WTC11 (cell line): ENCODE measurements at regions not wholly inside any gene's neighbourhood (a gene's known extent, or its start where the extent isn't known, plus 50 kb on each side); places are given as distances from the start of the nearest gene placed in this dataset.

ENCODE experiments used
- ATAC-seq: fragments of 200-7000 bp; cut with Tn5 transposase; 2 replicates; pipeline ENCODE4 v1.10.0; 2021; ENCODE audit warnings: mild to moderate bottlenecking, moderate library complexity
- CTCF ChIA-PET: fragments of 300-600 bp; sonication (Branson Sonifier 250); formaldehyde crosslinking; loops from one replicate; lab custom pipeline; 2021; ENCODE audit warnings: antibody characterized with exemption; lab: Charles Lee
- POLR2A ChIA-PET: fragments of 350-600 bp; sonication (Branson Sonifier 250); formaldehyde crosslinking; loops from one replicate; lab custom pipeline; 2021; ENCODE audit warnings: antibody characterized with exemption; lab: Charles Lee
- DNase-seq: peaks from one replicate; pipeline ENCODE4 v3.0.0; 2021; ENCODE audit warnings: low spot score
- H3K27ac Mint-ChIP-seq: 2 replicates; pipeline ENCODE4 v1.8.0; 2021; ENCODE audit warnings: mixed read lengths
- H3K27me3 Mint-ChIP-seq: 2 replicates; pipeline ENCODE4 v1.8.0; 2021; ENCODE audit warnings: low read depth, mild to moderate bottlenecking, moderate library complexity, mixed read lengths
- H3K36me3 Mint-ChIP-seq: 2 replicates; pipeline ENCODE4 v1.8.0; 2021; ENCODE audit warnings: mixed read lengths
- H3K4me1 Mint-ChIP-seq: 2 replicates; pipeline ENCODE4 v1.8.0; 2022; ENCODE audit warnings: mixed read lengths
- H3K4me3 Mint-ChIP-seq: 2 replicates; pipeline ENCODE4 v1.8.0; 2021; ENCODE audit warnings: mild to moderate bottlenecking, moderate library complexity, mixed read lengths
- H3K9me3 Mint-ChIP-seq: 2 replicates; pipeline ENCODE4 v1.8.0; 2021; ENCODE audit warnings: mixed read lengths
- ELF4 ChIP-seq: sonication (generic); formaldehyde crosslinking; IDR thresholded peaks from 2 replicates; pipeline ENCODE4 v1.8.1; 2022; ENCODE audit warnings: low read depth, mild to moderate bottlenecking, moderate library complexity, missing genetic modification reagents
- SP1 ChIP-seq: sonication (generic); formaldehyde crosslinking; conservative IDR thresholded peaks from 2 replicates; pipeline ENCODE4 v1.8.1; 2022; ENCODE audit warnings: missing genetic modification reagents
- TCF7 ChIP-seq: sonication (generic); formaldehyde crosslinking; IDR thresholded peaks from 2 replicates; pipeline ENCODE4 v1.8.0; 2022; ENCODE audit warnings: mild to moderate bottlenecking, low read depth, missing genetic modification reagents, moderate library complexity
- TEAD1 ChIP-seq: sonication (generic); formaldehyde crosslinking; IDR thresholded peaks from 2 replicates; pipeline ENCODE4 v1.8.0; 2022; ENCODE audit warnings: mild to moderate bottlenecking, missing genetic modification reagents
- TEAD4 ChIP-seq: sonication (generic); formaldehyde crosslinking; IDR thresholded peaks from 2 replicates; pipeline ENCODE4 v1.8.0; 2022; ENCODE audit warnings: mild to moderate bottlenecking, missing genetic modification reagents
- ZNF416 ChIP-seq: fragments of 250-450 bp; sonication (Bioruptor Pico); IDR thresholded peaks from 2 replicates; pipeline ENCODE4 v1.9.0; 2021; ENCODE audit warnings: mild to moderate bottlenecking, inconsistent platforms
- TF ChIP-seq, protein P1 (sequence below): fragments of 250-450 bp; sonication (Bioruptor Pico); IDR thresholded peaks from 2 replicates; pipeline ENCODE4 v1.9.0; 2021; ENCODE audit warnings: mild to moderate bottlenecking
- TF ChIP-seq, protein P2 (sequence below): sonication (generic); formaldehyde crosslinking; conservative IDR thresholded peaks from 2 replicates; pipeline ENCODE4 v1.8.1; 2023; ENCODE audit warnings: mild to moderate bottlenecking, low read depth, missing genetic modification reagents, moderate library complexity
- TF ChIP-seq, protein P3 (sequence below): sonication (generic); formaldehyde crosslinking; IDR thresholded peaks from 2 replicates; pipeline ENCODE4 v1.8.0; 2022; ENCODE audit warnings: missing genetic modification reagents
- TF ChIP-seq, protein P4 (sequence below): sonication (generic); formaldehyde crosslinking; IDR thresholded peaks from 2 replicates; pipeline ENCODE4 v1.8.1; 2022; ENCODE audit warnings: low read depth, missing genetic modification reagents, borderline replicate concordance
- TF ChIP-seq, protein P5 (sequence below): fragments of 200-600 bp; IDR thresholded peaks from 2 replicates; pipeline ENCODE4 v1.8.0; 2022; ENCODE audit warnings: antibody characterized with exemption
- TF ChIP-seq, protein P6 (sequence below): sonication (generic); formaldehyde crosslinking; IDR thresholded peaks from 2 replicates; pipeline ENCODE4 v1.8.1; 2022; ENCODE audit warnings: mild to moderate bottlenecking, moderate library complexity, missing genetic modification reagents

DNA sequence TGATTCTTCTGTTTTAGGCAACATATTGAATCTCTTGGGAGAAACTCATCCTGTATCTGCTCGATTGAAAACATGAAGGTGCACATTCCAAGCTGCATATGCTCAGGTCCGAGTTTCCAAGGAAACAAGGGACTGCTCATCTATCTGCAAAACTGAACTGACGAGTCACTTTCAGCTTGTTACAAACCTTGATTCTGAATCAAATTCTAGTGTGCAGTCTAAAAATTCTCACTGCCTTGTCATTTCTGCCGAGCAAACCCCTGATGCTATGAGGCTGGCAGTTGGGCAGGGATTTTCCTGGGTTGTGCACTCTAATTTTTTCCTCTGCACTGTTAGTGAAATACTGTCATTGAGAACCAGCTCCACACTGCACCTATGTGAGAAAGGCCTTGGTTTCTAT, 101.3 kb upstream of the ETAA1 start:
- Mint-ChIP-seq H3K9me3 (no peaks in the 10 kb centered on the region), H3K4me3 (no peak overlapping the region)

DNA sequence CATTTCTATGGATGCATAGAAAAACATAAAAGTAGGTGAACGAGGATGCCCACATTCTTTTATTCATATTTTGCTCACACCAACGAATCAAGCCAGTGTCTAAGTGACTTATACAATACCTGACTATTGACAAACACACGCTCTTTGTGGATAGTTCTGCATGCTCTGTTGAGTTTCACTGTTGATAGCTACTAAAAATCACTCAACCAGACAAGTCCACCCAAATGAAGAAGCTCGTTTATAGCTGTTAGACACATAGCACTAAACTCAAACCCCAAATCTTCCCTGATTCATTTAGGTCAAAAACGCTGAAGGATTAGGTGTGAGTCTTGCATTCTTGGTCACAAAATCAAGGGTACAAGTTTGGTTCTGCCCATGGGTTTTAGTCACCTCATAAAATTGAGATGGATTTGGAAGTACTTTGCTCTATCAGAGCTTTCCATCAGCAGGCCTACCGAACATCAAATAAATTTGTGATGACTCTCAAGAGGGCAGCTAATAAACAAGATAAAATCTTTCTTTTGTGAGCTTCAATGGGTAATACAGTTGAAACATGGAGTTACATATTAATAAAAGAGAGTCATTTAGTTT, 92.7 kb upstream of the ETAA1 start:
- Mint-ChIP-seq H3K36me3 (no peaks in the 10 kb centered on the region), H3K27me3 (no peaks in the 10 kb centered on the region), H3K4me1 (no peaks in the 10 kb centered on the region), H3K27ac (no peak overlapping the region), H3K9me3 (peaks cover 7% of the 10 kb centered on the region; the same call in 1 of the 2 replicates), H3K4me3 (no peak overlapping the region)
- ChIA-PET POLR2A (no interaction called here), CTCF (no interaction called here)
- DNase-seq (no peak), ATAC-seq (no peak)
- TF ChIP-seq, protein P1, sequence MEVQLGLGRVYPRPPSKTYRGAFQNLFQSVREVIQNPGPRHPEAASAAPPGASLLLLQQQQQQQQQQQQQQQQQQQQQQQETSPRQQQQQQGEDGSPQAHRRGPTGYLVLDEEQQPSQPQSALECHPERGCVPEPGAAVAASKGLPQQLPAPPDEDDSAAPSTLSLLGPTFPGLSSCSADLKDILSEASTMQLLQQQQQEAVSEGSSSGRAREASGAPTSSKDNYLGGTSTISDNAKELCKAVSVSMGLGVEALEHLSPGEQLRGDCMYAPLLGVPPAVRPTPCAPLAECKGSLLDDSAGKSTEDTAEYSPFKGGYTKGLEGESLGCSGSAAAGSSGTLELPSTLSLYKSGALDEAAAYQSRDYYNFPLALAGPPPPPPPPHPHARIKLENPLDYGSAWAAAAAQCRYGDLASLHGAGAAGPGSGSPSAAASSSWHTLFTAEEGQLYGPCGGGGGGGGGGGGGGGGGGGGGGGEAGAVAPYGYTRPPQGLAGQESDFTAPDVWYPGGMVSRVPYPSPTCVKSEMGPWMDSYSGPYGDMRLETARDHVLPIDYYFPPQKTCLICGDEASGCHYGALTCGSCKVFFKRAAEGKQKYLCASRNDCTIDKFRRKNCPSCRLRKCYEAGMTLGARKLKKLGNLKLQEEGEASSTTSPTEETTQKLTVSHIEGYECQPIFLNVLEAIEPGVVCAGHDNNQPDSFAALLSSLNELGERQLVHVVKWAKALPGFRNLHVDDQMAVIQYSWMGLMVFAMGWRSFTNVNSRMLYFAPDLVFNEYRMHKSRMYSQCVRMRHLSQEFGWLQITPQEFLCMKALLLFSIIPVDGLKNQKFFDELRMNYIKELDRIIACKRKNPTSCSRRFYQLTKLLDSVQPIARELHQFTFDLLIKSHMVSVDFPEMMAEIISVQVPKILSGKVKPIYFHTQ: no peak

More for the DNA sequence above, 101.3 kb upstream of the ETAA1 start:
- ChIA-PET POLR2A (interaction anchor here (0.6 kb wide), 1 partner anchor 14 kb away, joined by 9 read pairs; no protein-coding TSS in a partner anchor), CTCF (interaction anchor here (1.2 kb wide), 1 partner anchor 8 kb away, joined by 3 read pairs; no protein-coding TSS in a partner anchor)
- H3K27me3 Mint-ChIP-seq: no peaks in the 10 kb centered on the region
- ATAC-seq (no peak), DNase-seq (no peak)
- TF ChIP-seq ELF4 (no peak), SP1 (CRISPR knock-in tag) (no peak)
- TF ChIP-seq, protein P2, sequence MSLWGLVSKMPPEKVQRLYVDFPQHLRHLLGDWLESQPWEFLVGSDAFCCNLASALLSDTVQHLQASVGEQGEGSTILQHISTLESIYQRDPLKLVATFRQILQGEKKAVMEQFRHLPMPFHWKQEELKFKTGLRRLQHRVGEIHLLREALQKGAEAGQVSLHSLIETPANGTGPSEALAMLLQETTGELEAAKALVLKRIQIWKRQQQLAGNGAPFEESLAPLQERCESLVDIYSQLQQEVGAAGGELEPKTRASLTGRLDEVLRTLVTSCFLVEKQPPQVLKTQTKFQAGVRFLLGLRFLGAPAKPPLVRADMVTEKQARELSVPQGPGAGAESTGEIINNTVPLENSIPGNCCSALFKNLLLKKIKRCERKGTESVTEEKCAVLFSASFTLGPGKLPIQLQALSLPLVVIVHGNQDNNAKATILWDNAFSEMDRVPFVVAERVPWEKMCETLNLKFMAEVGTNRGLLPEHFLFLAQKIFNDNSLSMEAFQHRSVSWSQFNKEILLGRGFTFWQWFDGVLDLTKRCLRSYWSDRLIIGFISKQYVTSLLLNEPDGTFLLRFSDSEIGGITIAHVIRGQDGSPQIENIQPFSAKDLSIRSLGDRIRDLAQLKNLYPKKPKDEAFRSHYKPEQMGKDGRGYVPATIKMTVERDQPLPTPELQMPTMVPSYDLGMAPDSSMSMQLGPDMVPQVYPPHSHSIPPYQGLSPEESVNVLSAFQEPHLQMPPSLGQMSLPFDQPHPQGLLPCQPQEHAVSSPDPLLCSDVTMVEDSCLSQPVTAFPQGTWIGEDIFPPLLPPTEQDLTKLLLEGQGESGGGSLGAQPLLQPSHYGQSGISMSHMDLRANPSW: no peak
- TF ChIP-seq, protein P3, sequence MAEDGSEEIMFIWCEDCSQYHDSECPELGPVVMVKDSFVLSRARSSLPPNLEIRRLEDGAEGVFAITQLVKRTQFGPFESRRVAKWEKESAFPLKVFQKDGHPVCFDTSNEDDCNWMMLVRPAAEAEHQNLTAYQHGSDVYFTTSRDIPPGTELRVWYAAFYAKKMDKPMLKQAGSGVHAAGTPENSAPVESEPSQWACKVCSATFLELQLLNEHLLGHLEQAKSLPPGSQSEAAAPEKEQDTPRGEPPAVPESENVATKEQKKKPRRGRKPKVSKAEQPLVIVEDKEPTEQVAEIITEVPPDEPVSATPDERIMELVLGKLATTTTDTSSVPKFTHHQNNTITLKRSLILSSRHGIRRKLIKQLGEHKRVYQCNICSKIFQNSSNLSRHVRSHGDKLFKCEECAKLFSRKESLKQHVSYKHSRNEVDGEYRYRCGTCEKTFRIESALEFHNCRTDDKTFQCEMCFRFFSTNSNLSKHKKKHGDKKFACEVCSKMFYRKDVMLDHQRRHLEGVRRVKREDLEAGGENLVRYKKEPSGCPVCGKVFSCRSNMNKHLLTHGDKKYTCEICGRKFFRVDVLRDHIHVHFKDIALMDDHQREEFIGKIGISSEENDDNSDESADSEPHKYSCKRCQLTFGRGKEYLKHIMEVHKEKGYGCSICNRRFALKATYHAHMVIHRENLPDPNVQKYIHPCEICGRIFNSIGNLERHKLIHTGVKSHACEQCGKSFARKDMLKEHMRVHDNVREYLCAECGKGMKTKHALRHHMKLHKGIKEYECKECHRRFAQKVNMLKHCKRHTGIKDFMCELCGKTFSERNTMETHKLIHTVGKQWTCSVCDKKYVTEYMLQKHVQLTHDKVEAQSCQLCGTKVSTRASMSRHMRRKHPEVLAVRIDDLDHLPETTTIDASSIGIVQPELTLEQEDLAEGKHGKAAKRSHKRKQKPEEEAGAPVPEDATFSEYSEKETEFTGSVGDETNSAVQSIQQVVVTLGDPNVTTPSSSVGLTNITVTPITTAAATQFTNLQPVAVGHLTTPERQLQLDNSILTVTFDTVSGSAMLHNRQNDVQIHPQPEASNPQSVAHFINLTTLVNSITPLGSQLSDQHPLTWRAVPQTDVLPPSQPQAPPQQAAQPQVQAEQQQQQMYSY (CRISPR knock-in tag): no peak
- TF ChIP-seq, protein P4, sequence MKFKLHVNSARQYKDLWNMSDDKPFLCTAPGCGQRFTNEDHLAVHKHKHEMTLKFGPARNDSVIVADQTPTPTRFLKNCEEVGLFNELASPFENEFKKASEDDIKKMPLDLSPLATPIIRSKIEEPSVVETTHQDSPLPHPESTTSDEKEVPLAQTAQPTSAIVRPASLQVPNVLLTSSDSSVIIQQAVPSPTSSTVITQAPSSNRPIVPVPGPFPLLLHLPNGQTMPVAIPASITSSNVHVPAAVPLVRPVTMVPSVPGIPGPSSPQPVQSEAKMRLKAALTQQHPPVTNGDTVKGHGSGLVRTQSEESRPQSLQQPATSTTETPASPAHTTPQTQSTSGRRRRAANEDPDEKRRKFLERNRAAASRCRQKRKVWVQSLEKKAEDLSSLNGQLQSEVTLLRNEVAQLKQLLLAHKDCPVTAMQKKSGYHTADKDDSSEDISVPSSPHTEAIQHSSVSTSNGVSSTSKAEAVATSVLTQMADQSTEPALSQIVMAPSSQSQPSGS (CRISPR knock-in tag): no peak
- H3K4me1 Mint-ChIP-seq: no peaks in the 10 kb centered on the region
- no peak overlapping the region; the same call in 1 of the 2 replicates for H3K27ac Mint-ChIP-seq
- H3K36me3 Mint-ChIP-seq: no peaks in the 10 kb centered on the region

DNA sequence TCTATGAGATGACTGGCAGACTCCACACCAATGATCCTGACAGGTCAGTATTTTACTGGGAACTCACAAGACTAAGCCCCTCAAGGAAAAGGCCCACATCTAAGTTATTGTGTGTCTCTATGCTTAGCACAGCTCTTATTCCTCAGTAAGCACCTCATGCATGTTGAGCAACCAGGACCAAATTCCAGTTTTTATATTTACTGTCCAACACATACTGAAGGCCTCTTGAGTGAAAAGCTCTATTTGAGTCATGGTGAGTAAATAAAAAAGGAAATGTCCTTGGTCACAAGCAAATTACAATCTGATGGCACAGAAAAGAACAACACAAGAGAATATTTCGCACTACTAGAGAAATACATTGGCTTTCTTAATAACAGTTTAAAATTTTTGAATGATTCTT, 87.9 kb upstream of the ETAA1 start:
- no peak overlapping the region for H3K4me3 Mint-ChIP-seq
- ATAC-seq (no peak), DNase-seq (no peak)
- TF ChIP-seq TCF7 (CRISPR knock-in tag): no peak
- TF ChIP-seq, protein P5, sequence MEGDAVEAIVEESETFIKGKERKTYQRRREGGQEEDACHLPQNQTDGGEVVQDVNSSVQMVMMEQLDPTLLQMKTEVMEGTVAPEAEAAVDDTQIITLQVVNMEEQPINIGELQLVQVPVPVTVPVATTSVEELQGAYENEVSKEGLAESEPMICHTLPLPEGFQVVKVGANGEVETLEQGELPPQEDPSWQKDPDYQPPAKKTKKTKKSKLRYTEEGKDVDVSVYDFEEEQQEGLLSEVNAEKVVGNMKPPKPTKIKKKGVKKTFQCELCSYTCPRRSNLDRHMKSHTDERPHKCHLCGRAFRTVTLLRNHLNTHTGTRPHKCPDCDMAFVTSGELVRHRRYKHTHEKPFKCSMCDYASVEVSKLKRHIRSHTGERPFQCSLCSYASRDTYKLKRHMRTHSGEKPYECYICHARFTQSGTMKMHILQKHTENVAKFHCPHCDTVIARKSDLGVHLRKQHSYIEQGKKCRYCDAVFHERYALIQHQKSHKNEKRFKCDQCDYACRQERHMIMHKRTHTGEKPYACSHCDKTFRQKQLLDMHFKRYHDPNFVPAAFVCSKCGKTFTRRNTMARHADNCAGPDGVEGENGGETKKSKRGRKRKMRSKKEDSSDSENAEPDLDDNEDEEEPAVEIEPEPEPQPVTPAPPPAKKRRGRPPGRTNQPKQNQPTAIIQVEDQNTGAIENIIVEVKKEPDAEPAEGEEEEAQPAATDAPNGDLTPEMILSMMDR: no peak
- TF ChIP-seq TEAD4: no peak
- TF ChIP-seq ZNF416: no peak
- TF ChIP-seq SP1 (CRISPR knock-in tag): no peak
- TF ChIP-seq, protein P4 (CRISPR knock-in tag): no peak
- TF ChIP-seq, protein P6, sequence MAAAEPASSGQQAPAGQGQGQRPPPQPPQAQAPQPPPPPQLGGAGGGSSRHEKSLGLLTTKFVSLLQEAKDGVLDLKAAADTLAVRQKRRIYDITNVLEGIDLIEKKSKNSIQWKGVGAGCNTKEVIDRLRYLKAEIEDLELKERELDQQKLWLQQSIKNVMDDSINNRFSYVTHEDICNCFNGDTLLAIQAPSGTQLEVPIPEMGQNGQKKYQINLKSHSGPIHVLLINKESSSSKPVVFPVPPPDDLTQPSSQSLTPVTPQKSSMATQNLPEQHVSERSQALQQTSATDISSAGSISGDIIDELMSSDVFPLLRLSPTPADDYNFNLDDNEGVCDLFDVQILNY (CRISPR knock-in tag): no peak
- no peak for TF ChIP-seq TEAD1 (CRISPR knock-in tag)
- H3K27ac Mint-ChIP-seq: no peak overlapping the region
- H3K9me3 Mint-ChIP-seq: peaks cover 7% of the 10 kb centered on the region; the same call in 1 of the 2 replicates
- H3K36me3 Mint-ChIP-seq: no peaks in the 10 kb centered on the region
- ChIA-PET CTCF (no interaction called here), POLR2A (no interaction called here)
- no peaks in the 10 kb centered on the region for H3K4me1 Mint-ChIP-seq
- H3K27me3 Mint-ChIP-seq: no peaks in the 10 kb centered on the region
